ENCODE measurements at regions not wholly inside any gene's neighbourhood (a gene's known extent, or its start where the extent isn't known, plus 50 kb on each side); places are given as distances from the start of the nearest gene placed in this dataset.

DNA sequence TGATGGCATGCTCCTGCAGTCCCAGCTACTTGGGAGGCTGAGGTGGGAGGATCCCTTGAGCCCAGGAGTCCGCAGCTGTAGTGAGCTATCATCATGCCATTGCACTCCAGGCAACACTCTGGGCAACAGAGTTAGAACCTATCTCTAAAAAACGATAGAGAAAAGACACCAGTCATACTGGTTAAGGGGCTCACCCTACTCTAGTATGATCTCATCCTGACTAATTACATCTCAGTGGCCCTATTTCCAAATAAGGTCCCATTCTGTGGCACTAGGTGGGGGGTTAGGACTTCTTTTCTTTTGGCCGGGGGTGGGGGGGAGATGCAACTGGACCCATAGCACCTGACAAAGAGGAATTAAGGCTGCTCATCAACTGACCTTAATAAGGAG lies 163.2 kb upstream of the NCK2 start (continued):
- TF ChIP-seq, protein P1, sequence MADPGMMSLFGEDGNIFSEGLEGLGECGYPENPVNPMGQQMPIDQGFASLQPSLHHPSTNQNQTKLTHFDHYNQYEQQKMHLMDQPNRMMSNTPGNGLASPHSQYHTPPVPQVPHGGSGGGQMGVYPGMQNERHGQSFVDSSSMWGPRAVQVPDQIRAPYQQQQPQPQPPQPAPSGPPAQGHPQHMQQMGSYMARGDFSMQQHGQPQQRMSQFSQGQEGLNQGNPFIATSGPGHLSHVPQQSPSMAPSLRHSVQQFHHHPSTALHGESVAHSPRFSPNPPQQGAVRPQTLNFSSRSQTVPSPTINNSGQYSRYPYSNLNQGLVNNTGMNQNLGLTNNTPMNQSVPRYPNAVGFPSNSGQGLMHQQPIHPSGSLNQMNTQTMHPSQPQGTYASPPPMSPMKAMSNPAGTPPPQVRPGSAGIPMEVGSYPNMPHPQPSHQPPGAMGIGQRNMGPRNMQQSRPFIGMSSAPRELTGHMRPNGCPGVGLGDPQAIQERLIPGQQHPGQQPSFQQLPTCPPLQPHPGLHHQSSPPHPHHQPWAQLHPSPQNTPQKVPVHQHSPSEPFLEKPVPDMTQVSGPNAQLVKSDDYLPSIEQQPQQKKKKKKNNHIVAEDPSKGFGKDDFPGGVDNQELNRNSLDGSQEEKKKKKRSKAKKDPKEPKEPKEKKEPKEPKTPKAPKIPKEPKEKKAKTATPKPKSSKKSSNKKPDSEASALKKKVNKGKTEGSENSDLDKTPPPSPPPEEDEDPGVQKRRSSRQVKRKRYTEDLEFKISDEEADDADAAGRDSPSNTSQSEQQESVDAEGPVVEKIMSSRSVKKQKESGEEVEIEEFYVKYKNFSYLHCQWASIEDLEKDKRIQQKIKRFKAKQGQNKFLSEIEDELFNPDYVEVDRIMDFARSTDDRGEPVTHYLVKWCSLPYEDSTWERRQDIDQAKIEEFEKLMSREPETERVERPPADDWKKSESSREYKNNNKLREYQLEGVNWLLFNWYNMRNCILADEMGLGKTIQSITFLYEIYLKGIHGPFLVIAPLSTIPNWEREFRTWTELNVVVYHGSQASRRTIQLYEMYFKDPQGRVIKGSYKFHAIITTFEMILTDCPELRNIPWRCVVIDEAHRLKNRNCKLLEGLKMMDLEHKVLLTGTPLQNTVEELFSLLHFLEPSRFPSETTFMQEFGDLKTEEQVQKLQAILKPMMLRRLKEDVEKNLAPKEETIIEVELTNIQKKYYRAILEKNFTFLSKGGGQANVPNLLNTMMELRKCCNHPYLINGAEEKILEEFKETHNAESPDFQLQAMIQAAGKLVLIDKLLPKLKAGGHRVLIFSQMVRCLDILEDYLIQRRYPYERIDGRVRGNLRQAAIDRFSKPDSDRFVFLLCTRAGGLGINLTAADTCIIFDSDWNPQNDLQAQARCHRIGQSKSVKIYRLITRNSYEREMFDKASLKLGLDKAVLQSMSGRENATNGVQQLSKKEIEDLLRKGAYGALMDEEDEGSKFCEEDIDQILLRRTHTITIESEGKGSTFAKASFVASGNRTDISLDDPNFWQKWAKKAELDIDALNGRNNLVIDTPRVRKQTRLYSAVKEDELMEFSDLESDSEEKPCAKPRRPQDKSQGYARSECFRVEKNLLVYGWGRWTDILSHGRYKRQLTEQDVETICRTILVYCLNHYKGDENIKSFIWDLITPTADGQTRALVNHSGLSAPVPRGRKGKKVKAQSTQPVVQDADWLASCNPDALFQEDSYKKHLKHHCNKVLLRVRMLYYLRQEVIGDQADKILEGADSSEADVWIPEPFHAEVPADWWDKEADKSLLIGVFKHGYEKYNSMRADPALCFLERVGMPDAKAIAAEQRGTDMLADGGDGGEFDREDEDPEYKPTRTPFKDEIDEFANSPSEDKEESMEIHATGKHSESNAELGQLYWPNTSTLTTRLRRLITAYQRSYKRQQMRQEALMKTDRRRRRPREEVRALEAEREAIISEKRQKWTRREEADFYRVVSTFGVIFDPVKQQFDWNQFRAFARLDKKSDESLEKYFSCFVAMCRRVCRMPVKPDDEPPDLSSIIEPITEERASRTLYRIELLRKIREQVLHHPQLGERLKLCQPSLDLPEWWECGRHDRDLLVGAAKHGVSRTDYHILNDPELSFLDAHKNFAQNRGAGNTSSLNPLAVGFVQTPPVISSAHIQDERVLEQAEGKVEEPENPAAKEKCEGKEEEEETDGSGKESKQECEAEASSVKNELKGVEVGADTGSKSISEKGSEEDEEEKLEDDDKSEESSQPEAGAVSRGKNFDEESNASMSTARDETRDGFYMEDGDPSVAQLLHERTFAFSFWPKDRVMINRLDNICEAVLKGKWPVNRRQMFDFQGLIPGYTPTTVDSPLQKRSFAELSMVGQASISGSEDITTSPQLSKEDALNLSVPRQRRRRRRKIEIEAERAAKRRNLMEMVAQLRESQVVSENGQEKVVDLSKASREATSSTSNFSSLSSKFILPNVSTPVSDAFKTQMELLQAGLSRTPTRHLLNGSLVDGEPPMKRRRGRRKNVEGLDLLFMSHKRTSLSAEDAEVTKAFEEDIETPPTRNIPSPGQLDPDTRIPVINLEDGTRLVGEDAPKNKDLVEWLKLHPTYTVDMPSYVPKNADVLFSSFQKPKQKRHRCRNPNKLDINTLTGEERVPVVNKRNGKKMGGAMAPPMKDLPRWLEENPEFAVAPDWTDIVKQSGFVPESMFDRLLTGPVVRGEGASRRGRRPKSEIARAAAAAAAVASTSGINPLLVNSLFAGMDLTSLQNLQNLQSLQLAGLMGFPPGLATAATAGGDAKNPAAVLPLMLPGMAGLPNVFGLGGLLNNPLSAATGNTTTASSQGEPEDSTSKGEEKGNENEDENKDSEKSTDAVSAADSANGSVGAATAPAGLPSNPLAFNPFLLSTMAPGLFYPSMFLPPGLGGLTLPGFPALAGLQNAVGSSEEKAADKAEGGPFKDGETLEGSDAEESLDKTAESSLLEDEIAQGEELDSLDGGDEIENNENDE (IDR thresholded peaks at IDR 0.05; ENCODE audit: insufficient replicate concordance, low read length): no peak
- TF ChIP-seq POU5F1 (IDR thresholded peaks at IDR 0.05; ENCODE audit: low read depth, low read length) (no peak), SUZ12 (IDR thresholded peaks at IDR 0.05; ENCODE audit: low read length) (no peak), TEAD4 (IDR thresholded peaks at IDR 0.05; ENCODE audit: low read depth, low read length) (no peak), HDAC6 (IDR thresholded peaks at IDR 0.05; ENCODE audit: low read depth, low read length) (no peak)
- TF ChIP-seq, protein P2, sequence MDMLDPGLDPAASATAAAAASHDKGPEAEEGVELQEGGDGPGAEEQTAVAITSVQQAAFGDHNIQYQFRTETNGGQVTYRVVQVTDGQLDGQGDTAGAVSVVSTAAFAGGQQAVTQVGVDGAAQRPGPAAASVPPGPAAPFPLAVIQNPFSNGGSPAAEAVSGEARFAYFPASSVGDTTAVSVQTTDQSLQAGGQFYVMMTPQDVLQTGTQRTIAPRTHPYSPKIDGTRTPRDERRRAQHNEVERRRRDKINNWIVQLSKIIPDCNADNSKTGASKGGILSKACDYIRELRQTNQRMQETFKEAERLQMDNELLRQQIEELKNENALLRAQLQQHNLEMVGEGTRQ (IDR thresholded peaks at IDR 0.05; ENCODE audit: low read length): no peak
